ENCODE measurements at regions not wholly inside any gene's neighbourhood (a gene's known extent, or its start where the extent isn't known, plus 50 kb on each side); places are given as distances from the start of the nearest gene placed in this dataset.

DNA sequence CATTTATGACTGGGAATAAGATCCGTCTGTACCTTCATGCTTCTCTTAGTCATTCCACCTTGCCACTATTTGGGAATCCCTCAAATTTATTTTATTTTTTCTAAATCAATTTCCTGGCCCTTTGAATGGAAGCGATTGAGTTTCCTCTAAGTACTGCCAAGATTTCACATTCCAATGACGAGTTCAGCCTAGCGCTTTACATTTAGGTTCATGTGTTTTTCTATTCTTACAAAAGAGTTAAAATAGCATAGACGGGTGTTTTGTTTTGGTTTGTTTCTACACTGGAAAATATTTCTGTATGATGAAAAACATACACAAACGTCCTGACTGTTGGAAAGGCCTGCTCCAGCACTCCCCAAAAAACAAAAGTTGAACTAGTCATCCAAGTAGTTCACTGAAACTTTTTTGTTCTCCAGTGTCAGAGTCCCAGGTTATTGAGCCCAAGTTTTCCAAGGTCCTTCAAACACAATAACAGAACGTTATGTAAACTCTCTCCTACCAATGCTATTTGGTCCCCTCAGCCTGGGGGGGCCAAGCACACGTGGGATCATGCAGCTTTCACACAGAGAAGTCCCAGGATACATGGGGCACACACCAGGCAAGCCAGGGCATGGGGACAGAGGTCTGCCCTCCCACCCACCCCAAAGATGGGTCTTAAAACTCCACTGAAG, 74.8 kb upstream of the FOXN3 start:
- TF ChIP-seq, protein P1, sequence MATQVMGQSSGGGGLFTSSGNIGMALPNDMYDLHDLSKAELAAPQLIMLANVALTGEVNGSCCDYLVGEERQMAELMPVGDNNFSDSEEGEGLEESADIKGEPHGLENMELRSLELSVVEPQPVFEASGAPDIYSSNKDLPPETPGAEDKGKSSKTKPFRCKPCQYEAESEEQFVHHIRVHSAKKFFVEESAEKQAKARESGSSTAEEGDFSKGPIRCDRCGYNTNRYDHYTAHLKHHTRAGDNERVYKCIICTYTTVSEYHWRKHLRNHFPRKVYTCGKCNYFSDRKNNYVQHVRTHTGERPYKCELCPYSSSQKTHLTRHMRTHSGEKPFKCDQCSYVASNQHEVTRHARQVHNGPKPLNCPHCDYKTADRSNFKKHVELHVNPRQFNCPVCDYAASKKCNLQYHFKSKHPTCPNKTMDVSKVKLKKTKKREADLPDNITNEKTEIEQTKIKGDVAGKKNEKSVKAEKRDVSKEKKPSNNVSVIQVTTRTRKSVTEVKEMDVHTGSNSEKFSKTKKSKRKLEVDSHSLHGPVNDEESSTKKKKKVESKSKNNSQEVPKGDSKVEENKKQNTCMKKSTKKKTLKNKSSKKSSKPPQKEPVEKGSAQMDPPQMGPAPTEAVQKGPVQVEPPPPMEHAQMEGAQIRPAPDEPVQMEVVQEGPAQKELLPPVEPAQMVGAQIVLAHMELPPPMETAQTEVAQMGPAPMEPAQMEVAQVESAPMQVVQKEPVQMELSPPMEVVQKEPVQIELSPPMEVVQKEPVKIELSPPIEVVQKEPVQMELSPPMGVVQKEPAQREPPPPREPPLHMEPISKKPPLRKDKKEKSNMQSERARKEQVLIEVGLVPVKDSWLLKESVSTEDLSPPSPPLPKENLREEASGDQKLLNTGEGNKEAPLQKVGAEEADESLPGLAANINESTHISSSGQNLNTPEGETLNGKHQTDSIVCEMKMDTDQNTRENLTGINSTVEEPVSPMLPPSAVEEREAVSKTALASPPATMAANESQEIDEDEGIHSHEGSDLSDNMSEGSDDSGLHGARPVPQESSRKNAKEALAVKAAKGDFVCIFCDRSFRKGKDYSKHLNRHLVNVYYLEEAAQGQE (IDR thresholded peaks at IDR 0.05; ENCODE audit: insufficient read depth in 1 of 2, low read depth in 2 of 2, low read length in 2 of 2): no peak
- no peak for TF ChIP-seq TAF1 (IDR thresholded peaks at IDR 0.05; ENCODE audit: borderline replicate concordance, insufficient read depth, low read length)
